Ovary (tissue), 7 donors: ENCODE measurements at regions not wholly inside any gene's neighbourhood (a gene's known extent, or its start where the extent isn't known, plus 50 kb on each side); places are given as distances from the start of the nearest gene placed in this dataset. TPM values are rescaled to one million over a fixed set of nuclear protein-coding genes. Genes with fewer than 3 reads are reported as not detected.

Source experiments
- DNase-seq, 5 donors: peaks; one replicate each; pipeline ENCODE4 v3.0.0-alpha.2; 2019 to 2020
- H3K27ac ChIP-seq, 2 donors: fragments of 200-600 bp; one replicate each; pipeline versions ENCODE4 v1.5.1 to v1.8.0; 2019 to 2022
- H3K27me3 ChIP-seq: fragments of 200-600 bp; one replicate; pipeline ENCODE4 v1.8.0; 2022
- H3K36me3 ChIP-seq: fragments of 200-600 bp; sonication (generic); one replicate; pipeline ENCODE4 v1.5.1; 2019
- H3K4me1 ChIP-seq: one replicate; pipeline ENCODE4 v1.8.1; 2013; ENCODE audit warnings: mild to moderate bottlenecking, moderate library complexity; ENCODE audit not compliant: insufficient read depth
- H3K4me3 ChIP-seq: fragments of 200-600 bp; sonication (generic); one replicate; pipeline ENCODE4 v1.5.1; 2017
- H3K9me3 ChIP-seq, 2 donors: fragments of 200-600 bp in 1 of 2; sonication (generic) in 1 of 2; one replicate each; pipeline versions ENCODE4 v1.5.1 to v1.8.1; 2013 to 2019; ENCODE audit warnings: mild to moderate bottlenecking in 1 of 2, moderate library complexity in 1 of 2
- EP300 ChIP-seq: sonication (generic); formaldehyde crosslinking; IDR thresholded peaks from one replicate; pipeline ENCODE4 v1.6.1; 2017; ENCODE audit warnings: antibody characterized with exemption
- POLR2A ChIP-seq: fragments of 450-650 bp; IDR thresholded peaks from one replicate; pipeline ENCODE4 v1.6.1; 2017; ENCODE audit warnings: antibody characterized with exemption, mild to moderate bottlenecking, moderate library complexity
- WGBS, 3 donors: extraction: QIAGEN DNeasy Blood & Tissue Kit in 1 of 3; methylation state at CpG; one replicate each; pipeline versions ENCODE4 v1.1.5 to v1.1.7; 2013 to 2017; 5-methylcytosine and 5-hydroxymethylcytosine counted together
- intact Hi-C, 4 donors: fragments of 100-400 bp; cut with DNase I; formaldehyde crosslinking; loops; one replicate each; pipeline versions ENCODE4 v1.11.0 to v1.15.1; 2022 to 2023
- small RNA-seq: library from RNA; depleted of rRNA; stranded (forward); fragments of <200 nt; gene quantifications from one replicate; pipeline ENCODE3, GENCODE V24; 2016
- TF ChIP-seq, protein P1 (sequence below), 3 donors: fragments of 450-650 bp in 2 of 3; fragments of 200-600 bp in 1 of 3; IDR thresholded peaks; one replicate each; pipeline versions ENCODE4 v1.5.1 to v1.8.0; 2016 to 2022; ENCODE audit warnings: antibody characterized with exemption in 3 of 3, mild to moderate bottlenecking in 1 of 3
- donor health status: DM: no; HTN: no; CAD: no; lungs with moderate emphysema.
- donor health status: DM: no; HTN: no; CAD: no.
- donor health status: Bipolar disorder and iron deficiency.
- donor health status: DM: no; HTN: no; CAD: no.
- donor health status: DM: yes; HTN: yes; CAD: no.

DNA sequence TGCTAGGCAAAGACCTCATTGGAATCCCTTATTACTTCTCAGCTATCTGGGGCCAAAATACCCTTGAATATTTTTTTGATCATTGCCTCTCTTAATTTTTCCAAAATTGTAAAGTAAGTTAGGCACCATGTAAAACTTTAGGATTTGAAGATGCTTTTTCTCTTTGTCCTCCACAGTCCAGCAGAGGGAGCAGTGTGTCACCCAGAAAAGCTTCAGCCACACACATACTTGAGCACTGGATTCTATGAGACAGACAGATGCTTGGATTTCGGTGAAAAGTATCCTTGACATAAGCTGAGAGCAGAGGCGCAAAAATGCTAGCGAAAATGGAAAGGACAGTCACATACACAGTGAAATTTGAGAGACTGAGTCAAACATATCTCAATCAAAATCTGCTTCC lies 74.7 kb upstream of the KCNJ3 start:
- H3K36me3 ChIP-seq: no peaks in the 10 kb centered on the region
- TF ChIP-seq EP300 (no peak), POLR2A (no peak)
- TF ChIP-seq, protein P1, sequence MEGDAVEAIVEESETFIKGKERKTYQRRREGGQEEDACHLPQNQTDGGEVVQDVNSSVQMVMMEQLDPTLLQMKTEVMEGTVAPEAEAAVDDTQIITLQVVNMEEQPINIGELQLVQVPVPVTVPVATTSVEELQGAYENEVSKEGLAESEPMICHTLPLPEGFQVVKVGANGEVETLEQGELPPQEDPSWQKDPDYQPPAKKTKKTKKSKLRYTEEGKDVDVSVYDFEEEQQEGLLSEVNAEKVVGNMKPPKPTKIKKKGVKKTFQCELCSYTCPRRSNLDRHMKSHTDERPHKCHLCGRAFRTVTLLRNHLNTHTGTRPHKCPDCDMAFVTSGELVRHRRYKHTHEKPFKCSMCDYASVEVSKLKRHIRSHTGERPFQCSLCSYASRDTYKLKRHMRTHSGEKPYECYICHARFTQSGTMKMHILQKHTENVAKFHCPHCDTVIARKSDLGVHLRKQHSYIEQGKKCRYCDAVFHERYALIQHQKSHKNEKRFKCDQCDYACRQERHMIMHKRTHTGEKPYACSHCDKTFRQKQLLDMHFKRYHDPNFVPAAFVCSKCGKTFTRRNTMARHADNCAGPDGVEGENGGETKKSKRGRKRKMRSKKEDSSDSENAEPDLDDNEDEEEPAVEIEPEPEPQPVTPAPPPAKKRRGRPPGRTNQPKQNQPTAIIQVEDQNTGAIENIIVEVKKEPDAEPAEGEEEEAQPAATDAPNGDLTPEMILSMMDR (IDR thresholded peaks at IDR 0.05): no peak
- no peaks in the 10 kb centered on the region for H3K27me3 ChIP-seq
- no peak for DNase-seq
- no peak overlapping the region for H3K4me3 ChIP-seq
- no peak overlapping the region for H3K27ac ChIP-seq
- no peaks in the 10 kb centered on the region for H3K4me1 ChIP-seq
- intact Hi-C loops: no loop called here
- no peaks in the 10 kb centered on the region for H3K9me3 ChIP-seq
- WGBS, 3 donors: 28 to 38% (median 31%) methylated on average over 3 of the region's 3 CpGs

DNA sequence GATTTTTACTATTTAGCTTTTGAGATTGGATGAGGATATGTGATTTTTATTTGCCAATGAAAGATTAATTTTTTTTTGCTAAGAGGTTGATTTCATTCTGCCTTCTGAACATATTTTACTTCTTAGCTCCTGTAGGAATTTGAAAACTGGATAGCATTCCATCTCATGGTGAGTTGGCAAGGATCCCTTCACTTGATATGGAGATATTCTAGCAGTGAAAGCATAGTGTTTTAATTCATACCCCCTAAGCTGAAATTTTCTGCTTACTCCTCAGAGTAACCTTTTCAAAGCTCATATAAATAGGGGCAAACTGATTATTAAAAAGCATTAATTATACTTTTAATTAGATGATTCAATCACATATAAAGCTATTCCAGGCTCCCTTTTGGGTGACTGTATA lies 61.0 kb upstream of the KCNJ3 start:
- Histone ChIP-seq H3K4me1 (no peaks in the 10 kb centered on the region), H3K36me3 (no peaks in the 10 kb centered on the region), H3K27me3 (no peaks in the 10 kb centered on the region), H3K27ac (no peak overlapping the region), H3K9me3 (no peaks in the 10 kb centered on the region), H3K4me3 (no peak overlapping the region)
- TF ChIP-seq POLR2A (no peak), EP300 (no peak)
- TF ChIP-seq, protein P1 (IDR thresholded peaks at IDR 0.05): no peak
- intact Hi-C loops: no loop called here
- no peak for DNase-seq

DNA sequence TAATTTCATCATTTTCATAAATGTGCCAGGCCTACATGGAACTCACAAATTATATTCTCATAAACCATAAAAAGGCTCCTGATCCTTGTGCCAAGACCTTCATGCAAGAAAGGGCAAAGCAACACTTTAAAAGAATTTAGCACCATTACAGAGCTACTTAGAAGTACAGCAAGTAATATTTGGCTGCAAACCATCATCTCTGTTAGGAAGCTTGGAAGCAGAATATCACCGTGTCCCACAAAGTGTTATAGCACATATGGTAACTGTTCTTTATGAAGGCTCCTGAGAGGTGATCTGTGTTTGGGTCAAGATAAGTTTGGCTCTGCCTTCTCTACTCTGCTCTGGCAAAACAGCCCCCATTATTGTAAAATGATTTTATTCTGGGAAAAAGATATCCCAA lies 59.7 kb upstream of the KCNJ3 start:
- DNase-seq: no peak
- H3K4me3 ChIP-seq: no peak overlapping the region
- no peaks in the 10 kb centered on the region for H3K27me3 ChIP-seq
- no peaks in the 10 kb centered on the region for H3K36me3 ChIP-seq
- intact Hi-C loops: no loop called here
- H3K9me3 ChIP-seq: no peaks in the 10 kb centered on the region
- TF ChIP-seq POLR2A: no peak
- TF ChIP-seq, protein P1 (IDR thresholded peaks at IDR 0.05): no peak
- 9 to 22% (median 11%) methylated on average over 1 of the region's 1 CpG for WGBS, 3 donors
- H3K27ac ChIP-seq: no peak overlapping the region
- H3K4me1 ChIP-seq: no peaks in the 10 kb centered on the region

DNA sequence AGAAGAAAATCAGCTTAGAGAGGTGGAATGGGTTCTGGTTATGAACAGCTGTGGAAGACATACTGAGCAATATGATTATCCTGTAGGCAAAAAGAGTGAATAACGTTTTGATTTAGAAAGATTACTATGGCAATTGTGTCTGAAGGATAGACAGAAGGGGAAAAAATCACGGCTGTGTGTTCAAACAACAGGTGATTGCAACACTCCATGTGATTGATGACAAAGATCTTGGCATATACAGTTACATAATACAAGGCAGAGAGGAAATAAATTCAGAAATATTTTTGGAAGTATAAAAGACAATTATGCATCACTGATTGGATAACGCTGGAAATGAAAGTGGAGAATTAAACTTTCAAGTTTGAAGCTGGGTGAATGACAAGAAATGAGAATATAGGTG lies 58.5 kb upstream of the KCNJ3 start:
- intact Hi-C loops: no loop called here
- no peaks in the 10 kb centered on the region for H3K36me3 ChIP-seq
- WGBS, 3 donors: 66 to 78% (median 71%) methylated on average over 3 of the region's 3 CpGs
- H3K27ac ChIP-seq: no peak overlapping the region
- no peaks in the 10 kb centered on the region for H3K4me1 ChIP-seq
- no peak overlapping the region for H3K4me3 ChIP-seq
- no peaks in the 10 kb centered on the region for H3K27me3 ChIP-seq
- H3K9me3 ChIP-seq: no peaks in the 10 kb centered on the region
- no peak for DNase-seq
- TF ChIP-seq POLR2A (no peak), EP300 (no peak)
- TF ChIP-seq, protein P1 (IDR thresholded peaks at IDR 0.05): no peak

Small RNAs in the stretch of these regions (small RNA-seq; reads per million reads assigned to genes)
- not detected for gene RNA5SP107
